ENCODE measurements at regions not wholly inside any gene's neighbourhood (a gene's known extent, or its start where the extent isn't known, plus 50 kb on each side); places are given as distances from the start of the nearest gene placed in this dataset.

GRCh38 chr3:20375302-20375701 is 189.3 kb upstream of the SGO1 start:
- TF ChIP-seq CTCF (conservative IDR thresholded peaks at IDR 0.05; ENCODE audit: low read depth, low read length) (no peak), EZH2 (IDR thresholded peaks at IDR 0.05; ENCODE audit: borderline replicate concordance, low read depth, low read length, poor library complexity, severe bottlenecking) (no peak)

Measured in A673 (cell line).